ENCODE measurements at regions not wholly inside any gene's neighbourhood (a gene's known extent, or its start where the extent isn't known, plus 50 kb on each side); places are given as distances from the start of the nearest gene placed in this dataset.

DNA sequence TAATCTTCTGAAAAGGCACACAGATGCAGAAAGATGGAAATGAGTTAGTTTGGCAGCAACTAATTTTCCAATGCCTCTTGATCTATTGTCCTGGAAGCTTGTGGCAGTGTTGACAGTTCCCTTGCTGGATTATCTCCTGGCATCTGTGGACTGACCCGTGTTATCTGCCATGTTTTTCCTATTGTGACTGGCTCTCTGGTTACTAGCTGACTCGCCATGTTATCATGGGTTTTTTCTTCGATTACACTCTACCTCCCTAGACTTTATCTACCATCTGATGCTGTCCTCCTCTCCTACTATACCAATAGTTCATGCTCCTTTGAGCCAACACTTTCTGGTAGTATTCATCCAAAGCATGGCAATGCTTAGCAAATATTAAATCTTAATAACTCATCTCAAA, 63.3 kb upstream of the FLRT2 start:
- TF ChIP-seq, protein P1, sequence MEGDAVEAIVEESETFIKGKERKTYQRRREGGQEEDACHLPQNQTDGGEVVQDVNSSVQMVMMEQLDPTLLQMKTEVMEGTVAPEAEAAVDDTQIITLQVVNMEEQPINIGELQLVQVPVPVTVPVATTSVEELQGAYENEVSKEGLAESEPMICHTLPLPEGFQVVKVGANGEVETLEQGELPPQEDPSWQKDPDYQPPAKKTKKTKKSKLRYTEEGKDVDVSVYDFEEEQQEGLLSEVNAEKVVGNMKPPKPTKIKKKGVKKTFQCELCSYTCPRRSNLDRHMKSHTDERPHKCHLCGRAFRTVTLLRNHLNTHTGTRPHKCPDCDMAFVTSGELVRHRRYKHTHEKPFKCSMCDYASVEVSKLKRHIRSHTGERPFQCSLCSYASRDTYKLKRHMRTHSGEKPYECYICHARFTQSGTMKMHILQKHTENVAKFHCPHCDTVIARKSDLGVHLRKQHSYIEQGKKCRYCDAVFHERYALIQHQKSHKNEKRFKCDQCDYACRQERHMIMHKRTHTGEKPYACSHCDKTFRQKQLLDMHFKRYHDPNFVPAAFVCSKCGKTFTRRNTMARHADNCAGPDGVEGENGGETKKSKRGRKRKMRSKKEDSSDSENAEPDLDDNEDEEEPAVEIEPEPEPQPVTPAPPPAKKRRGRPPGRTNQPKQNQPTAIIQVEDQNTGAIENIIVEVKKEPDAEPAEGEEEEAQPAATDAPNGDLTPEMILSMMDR (IDR thresholded peaks at IDR 0.05), result no peak
- no peak for TF ChIP-seq POLR2A (IDR thresholded peaks at IDR 0.05)
